Osteoblast (primary cell): ENCODE measurements at regions not wholly inside any gene's neighbourhood (a gene's known extent, or its start where the extent isn't known, plus 50 kb on each side); places are given as distances from the start of the nearest gene placed in this dataset.

Experiments used
- DNase-seq: peaks from one replicate; pipeline ENCODE4 v3.0.0; 2011; ENCODE audit warnings: low spot score, mixed read lengths; ENCODE audit not compliant: insufficient read length; ENCODE audit errors: missing footprints
- H2AFZ ChIP-seq: 2 replicates; pipeline ENCODE4 v1.6.0; 2011; ENCODE audit warnings: mild to moderate bottlenecking, low read length
- H3K27ac ChIP-seq: 2 replicates; pipeline ENCODE4 v1.5.1; 2011; ENCODE audit warnings: mild to moderate bottlenecking, low read depth, low read length, moderate library complexity
- H3K27me3 ChIP-seq: 2 replicates; pipeline ENCODE4 v1.6.0; 2012; ENCODE audit warnings: mild to moderate bottlenecking, control low read depth, inconsistent platforms, low read length, moderate library complexity; ENCODE audit not compliant: insufficient read depth
- H3K36me3 ChIP-seq: 2 replicates; pipeline ENCODE4 v1.5.1; 2011; ENCODE audit warnings: mild to moderate bottlenecking, low read length, control low read depth, moderate library complexity; ENCODE audit not compliant: insufficient read depth
- H3K4me1 ChIP-seq: 2 replicates; pipeline ENCODE4 v1.5.1; 2011; ENCODE audit warnings: mild to moderate bottlenecking, low read length, control low read depth, moderate library complexity; ENCODE audit not compliant: insufficient read depth
- H3K4me2 ChIP-seq: 2 replicates; pipeline ENCODE4 v1.6.0; 2011; ENCODE audit warnings: mild to moderate bottlenecking, low read length; ENCODE audit not compliant: insufficient read depth
- H3K4me3 ChIP-seq: fragments of 200-600 bp; sonication (generic); 3 replicates; pipeline ENCODE4 v1.5.1; 2012; ENCODE audit warnings: mild to moderate bottlenecking, low read length, inconsistent platforms; ENCODE audit not compliant: insufficient read depth
- H3K79me2 ChIP-seq: 2 replicates; pipeline ENCODE4 v1.6.0; 2012; ENCODE audit warnings: mild to moderate bottlenecking, low read length, control low read depth, inconsistent platforms; ENCODE audit not compliant: insufficient read depth
- H3K9me3 ChIP-seq: 2 replicates; pipeline ENCODE4 v1.5.1; 2011; ENCODE audit warnings: low read depth, low read length, control low read depth
- H4K20me1 ChIP-seq: 2 replicates; pipeline ENCODE4 v1.6.0; 2012; ENCODE audit warnings: mild to moderate bottlenecking, low read length, control low read depth; ENCODE audit not compliant: insufficient read depth
- CTCF ChIP-seq: IDR thresholded peaks from 2 replicates; pipeline ENCODE4 v1.5.1; 2011; ENCODE audit warnings: mild to moderate bottlenecking, low read depth, low read length, moderate library complexity; ENCODE audit errors: extremely low read depth

DNA sequence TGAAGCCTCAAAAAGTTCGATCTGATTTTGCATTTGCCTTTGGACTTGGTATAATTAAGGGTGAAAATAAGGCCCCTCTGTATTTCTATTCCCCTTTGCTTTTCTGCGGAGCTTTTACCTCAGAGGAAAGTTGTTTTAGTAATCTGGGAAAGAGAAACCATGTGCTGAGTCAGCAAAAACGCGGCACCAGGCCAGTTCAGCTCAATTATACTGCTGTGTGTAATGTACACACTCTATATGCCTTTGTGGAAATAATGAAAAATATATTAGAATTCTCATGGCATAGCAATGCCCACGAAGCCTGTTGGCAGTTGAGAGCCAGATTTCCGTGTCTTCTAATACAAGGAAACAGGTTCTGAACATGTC is 161.9 kb upstream of the SIX2 start:
- peak; percentile 86 for DNase-seq
- H3K4me3 ChIP-seq = no peak overlapping the region
- H3K4me1 ChIP-seq = peaks cover 47% of the 10 kb centered on the region
- peaks cover 30% of the 10 kb centered on the region for H3K79me2 ChIP-seq
- peak overlapping the region; percentile 99 for H3K27ac ChIP-seq
- H2AFZ ChIP-seq = no peak overlapping the region
- H3K27me3 ChIP-seq = no peaks in the 10 kb centered on the region
- no peaks in the 10 kb centered on the region for H4K20me1 ChIP-seq
- peak overlapping the region; percentile 87 for H3K4me2 ChIP-seq
- H3K36me3 ChIP-seq = no peaks in the 10 kb centered on the region
- H3K9me3 ChIP-seq = no peaks in the 10 kb centered on the region
- TF ChIP-seq CTCF = no peak

- H3K4me2 ChIP-seq = peak overlapping the region; percentile 87
- H3K9me3 ChIP-seq = no peaks in the 10 kb centered on the region
- H4K20me1 ChIP-seq = no peaks in the 10 kb centered on the region
- no peak overlapping the region for H2AFZ ChIP-seq
- peaks cover 47% of the 10 kb centered on the region for H3K4me1 ChIP-seq
- DNase-seq = peak; percentile 88
- peak overlapping the region; percentile 99 for H3K27ac ChIP-seq
- peaks cover 30% of the 10 kb centered on the region for H3K79me2 ChIP-seq
- H3K4me3 ChIP-seq = peak overlapping the region; percentile 78
- TF ChIP-seq CTCF = no peak
- no peaks in the 10 kb centered on the region for H3K27me3 ChIP-seq
- H3K36me3 ChIP-seq = no peaks in the 10 kb centered on the region
Observed at GRCh38 chr2:45170191-45171135, 161.2 kb upstream of the SIX2 start.

DNA sequence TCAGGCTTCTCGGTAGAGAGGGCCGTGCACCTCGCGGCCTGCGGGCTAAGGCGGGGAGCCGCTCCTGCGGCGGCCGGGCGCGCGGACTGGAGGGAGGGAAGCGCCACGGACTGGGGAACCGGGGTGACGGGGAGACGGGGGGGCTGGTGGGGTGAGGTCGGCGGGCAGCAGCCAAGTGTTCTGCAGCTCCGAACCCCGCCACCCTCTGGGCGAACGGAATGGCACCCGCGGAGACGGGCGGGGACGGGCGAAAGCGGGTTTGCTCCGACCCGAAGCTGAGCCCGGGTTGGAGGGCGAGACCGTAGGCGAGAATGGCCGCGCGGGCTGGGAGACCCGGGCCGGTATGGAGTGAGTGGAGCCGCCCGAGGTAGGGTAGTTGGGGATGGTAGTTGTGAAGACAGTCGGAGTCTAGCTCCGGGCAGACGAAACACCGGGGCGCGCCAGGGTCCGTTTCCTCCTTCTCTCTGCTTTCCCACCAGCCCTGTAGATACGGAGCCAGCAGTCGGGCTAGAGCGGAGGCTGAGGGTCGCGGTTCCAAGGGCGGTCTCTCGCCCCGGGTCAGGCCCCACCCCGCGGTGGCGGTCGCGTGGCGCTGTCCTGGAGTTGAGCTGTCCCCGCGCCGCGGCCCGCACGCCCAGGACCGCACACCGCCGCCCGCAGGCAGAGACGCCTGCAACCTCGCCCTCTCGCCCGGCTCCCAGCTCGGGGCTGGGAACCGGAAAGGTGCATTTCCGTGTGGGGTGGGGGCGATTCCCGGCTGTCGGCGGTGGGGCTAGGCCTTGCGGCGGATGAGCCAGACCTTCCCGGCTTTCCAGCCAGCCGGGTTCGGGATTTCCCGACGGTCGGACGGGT is 160.3 kb upstream of the SIX2 start:
- Histone ChIP-seq H3K4me3 (peak overlapping the region; percentile 78), H2AFZ (peak overlapping the region; percentile 78), H3K36me3 (no peaks in the 10 kb centered on the region), H3K9me3 (no peaks in the 10 kb centered on the region), H3K27me3 (no peaks in the 10 kb centered on the region), H3K4me1 (peaks cover 47% of the 10 kb centered on the region), H3K27ac (peak overlapping the region; percentile 81), H3K4me2 (peak overlapping the region; percentile 87), H4K20me1 (no peaks in the 10 kb centered on the region), H3K79me2 (peaks cover 27% of the 10 kb centered on the region)
- no peak for TF ChIP-seq CTCF
- peak; percentile 92 for DNase-seq
